NCI-H510A treated with DMSO at 0.1 percent for 48 hours (cell line): ENCODE measurements at regions not wholly inside any gene's neighbourhood (a gene's known extent, or its start where the extent isn't known, plus 50 kb on each side); places are given as distances from the start of the nearest gene placed in this dataset.
"Not testable (repeated sequence)": the region's sequence is repeated elsewhere in the genome, so short reads cannot be mapped to it uniquely, and the experiment has no call there.

ENCODE experiments used
- DNase-seq: peaks from one replicate; lab custom pipeline; 2025; lab: John Stamatoyannopoulos, UW

DNA sequence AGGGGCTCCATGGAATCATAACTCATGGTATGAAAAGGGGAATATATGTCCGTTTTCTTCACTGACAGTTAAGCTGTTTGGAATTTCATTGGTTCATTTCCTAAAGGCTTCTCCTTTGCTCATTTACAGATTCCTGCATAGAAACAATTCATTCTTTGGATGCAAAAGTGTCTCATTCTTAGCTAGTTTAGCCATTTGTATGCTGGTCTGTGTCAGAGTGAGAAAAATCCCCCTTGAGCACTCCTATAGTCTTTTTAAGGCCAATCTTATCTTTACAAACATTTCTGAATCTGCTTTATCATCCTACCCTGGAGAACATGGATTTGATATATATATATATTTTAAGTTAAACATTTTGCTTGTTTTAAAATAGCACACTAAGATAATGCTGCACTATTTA lies 1260.9 kb upstream of the NRXN1 start:
- DNase-seq: no peak

DNA sequence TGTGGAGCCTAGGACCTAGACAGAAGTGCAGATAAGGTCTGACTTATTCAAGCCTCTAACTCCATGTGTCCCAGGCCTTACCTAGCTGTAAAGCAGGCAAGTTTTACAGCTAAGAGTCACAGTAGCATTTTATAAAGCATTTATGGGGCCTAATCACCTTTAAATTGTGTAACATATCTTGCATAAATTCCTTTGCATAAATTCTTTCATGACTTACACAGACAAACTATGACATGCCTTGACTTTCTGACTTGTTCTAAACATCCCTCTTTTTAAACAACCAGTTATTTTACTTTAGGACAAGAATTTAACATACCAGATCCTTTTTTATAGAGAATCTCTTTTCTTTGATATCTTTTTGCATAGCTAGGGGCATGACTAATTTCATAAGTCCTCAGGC lies 1257.8 kb upstream of the NRXN1 start:
- DNase-seq: no peak

GRCh38 chr2:52288596-52288995 lies 1256.7 kb upstream of the NRXN1 start:
- no peak for DNase-seq

- DNase-seq: no peak
Observed at GRCh38 chr2:52269696-52270485, 1238.0 kb upstream of the NRXN1 start.

DNA sequence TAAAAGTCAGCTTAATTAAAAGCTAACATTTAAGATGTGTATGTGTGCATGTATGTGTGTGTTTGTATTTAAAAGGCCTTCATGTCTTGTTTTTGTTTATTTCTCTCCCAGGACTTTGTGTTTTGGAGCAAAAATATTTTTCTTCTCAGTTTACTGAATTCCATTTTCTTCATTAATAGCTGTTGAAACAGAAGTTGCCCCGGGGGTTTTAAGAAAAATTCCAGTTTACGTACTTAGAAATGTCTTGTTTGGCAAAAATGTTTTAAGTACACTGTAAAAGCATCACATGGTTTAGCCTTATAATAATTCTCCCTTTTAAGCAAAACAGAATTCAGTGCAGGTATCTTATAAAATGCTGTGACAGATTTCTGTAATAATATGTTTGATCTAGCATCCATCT lies 1233.0 kb upstream of the NRXN1 start:
- no peak for DNase-seq

GRCh38 chr2:52264488-52264887 lies 1232.6 kb upstream of the NRXN1 start:
- DNase-seq: peak; percentile 54

DNA sequence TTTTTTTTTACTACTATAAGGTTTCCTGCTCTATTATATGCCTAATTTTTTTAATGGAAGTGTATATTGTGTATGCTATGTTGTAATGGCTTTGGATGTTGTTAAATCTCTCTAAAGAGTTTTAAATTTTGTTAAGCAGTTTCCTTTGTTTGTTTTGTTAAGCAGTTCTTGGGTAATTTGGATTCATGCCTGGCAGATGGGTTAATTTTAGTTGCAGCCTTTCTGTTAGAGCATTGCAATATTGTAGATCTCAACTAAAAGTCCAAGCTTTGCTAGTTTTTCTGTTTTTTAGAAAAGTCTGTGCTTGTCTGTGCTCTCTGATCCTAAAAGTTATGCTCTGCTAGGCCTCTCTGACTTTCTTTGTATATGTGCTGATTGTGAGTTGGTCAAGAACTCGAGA lies 1229.0 kb upstream of the NRXN1 start:
- DNase-seq: no peak

DNA sequence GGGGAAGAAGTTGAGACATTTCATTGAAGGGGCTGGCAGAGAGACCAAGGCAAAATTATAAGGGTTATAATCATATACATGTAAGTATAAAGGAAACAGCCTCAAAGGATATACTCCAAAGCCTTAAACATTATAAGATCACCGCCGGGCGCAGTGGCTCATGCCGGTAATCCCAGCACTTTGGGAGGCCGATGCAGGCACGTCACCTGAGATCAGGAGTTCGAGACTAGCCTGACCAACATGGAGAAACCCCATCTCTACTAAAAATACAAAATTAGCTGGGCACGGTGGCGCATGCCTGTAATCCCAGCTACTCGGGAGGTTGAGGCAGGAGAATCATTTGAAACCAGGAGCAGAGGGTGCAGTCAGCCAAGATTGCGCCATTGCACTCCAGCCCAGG lies 1227.0 kb upstream of the NRXN1 start:
- DNase-seq: not testable (repeated sequence)

DNA sequence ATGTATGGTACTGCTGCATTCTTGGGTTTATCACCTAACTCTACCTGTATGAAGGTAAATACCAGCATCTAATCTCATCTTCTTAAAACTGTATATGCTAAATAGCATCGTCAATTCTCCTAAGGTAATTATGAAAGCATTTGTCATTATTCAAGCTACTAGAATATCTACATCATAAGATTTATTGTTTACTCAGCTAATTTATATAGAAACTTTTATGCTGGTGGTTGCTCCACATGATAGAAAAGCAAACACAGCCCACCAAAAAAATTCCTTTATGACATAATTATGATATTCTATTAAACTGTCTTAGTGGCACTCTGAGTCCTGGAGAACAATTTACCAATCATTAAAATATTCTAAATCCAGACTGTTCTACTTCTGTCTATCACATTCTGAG lies 1226.1 kb upstream of the NRXN1 start:
- no peak for DNase-seq

- no peak for DNase-seq
Observed at GRCh38 chr2:52253416-52253980, 1221.6 kb upstream of the NRXN1 start.

DNA sequence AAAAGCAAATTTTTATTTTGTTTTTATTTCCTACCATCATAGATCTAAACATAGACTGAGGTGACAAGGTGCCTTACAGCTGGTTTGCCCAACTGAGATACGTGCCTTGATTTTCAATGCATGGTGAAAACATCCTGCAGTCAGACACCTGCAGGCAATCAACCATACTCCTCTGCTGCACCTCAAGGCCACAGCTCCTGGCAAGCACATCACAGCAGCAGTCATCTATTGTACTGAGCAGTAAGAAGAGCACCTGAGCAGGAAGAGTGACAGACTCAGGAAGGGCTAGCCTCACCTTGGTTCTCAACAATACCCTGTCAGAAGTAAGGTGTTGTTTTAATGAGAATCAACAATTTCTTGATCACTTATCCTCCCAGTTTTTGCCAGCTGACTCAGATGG lies 1206.8 kb upstream of the NRXN1 start:
- no peak for DNase-seq

DNA sequence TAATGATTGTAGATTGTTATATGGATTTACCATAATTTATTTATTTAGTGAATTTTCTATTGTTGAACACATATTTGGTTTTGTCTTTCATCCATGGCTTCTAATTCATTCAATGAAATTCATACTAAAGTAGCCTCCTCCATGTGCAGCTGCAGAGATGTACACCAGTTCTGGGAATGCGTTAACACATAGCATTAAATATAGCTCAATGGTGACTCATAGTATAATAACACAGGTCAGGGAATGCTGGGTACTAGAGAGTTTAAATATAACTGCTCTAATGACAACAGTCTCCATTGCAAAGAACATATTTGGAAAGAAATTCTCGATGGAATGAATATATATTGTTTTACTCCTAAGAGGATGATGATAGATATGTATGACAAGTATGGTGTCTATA lies 1190.2 kb upstream of the NRXN1 start:
- DNase-seq: no peak

GRCh38 chr2:52220393-52220792 lies 1188.5 kb upstream of the NRXN1 start:
- DNase-seq: peak; percentile 91

GRCh38 chr2:52210611-52211010 lies 1178.7 kb upstream of the NRXN1 start:
- DNase-seq: no peak

GRCh38 chr2:52210161-52210560 lies 1178.2 kb upstream of the NRXN1 start:
- no peak for DNase-seq

DNA sequence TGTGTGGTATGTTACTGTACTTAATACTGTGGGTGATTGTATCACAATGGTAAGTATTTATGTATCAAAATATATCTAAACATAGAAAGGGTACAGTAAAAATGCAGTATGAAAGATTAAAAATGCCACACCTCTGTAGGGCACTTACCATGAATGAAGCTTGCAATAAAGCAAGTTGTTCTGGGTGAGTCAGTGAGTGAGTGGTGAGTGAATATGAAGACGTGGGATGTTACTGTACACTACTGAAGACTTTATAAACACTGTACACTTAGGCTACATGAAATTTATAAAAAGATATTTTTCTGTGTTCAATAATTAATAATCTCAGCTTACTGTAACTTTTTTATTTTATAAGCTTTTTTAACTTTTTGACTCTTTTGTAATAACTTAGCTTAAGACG lies 1162.4 kb upstream of the NRXN1 start:
- DNase-seq: no peak

- no peak for DNase-seq
Observed at GRCh38 chr2:52193804-52194203, 1161.9 kb upstream of the NRXN1 start.

GRCh38 chr2:52192656-52193055 lies 1160.7 kb upstream of the NRXN1 start:
- DNase-seq: no peak

GRCh38 chr2:52181080-52181479 lies 1149.1 kb upstream of the NRXN1 start:
- no peak for DNase-seq

DNA sequence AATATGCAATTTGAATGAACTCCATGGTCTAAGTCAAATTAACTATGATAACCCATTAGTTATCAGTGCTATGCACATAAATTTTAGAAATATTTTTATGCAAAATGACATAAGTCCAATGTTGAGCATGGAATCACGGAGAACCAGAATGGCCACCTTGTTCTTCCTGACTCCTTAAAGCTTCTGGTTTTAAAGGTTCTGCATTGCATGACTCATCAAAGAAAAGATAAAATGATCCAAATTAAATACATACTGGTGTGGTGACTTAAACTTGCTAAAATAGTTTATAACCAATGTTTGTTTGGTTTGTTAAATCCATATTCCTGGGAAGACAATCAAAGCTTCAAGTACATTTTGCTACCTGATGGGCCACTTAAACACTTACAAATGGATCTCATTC lies 1146.9 kb upstream of the NRXN1 start:
- no peak for DNase-seq

GRCh38 chr2:52145005-52145404 lies 1113.1 kb upstream of the NRXN1 start:
- DNase-seq: no peak

DNA sequence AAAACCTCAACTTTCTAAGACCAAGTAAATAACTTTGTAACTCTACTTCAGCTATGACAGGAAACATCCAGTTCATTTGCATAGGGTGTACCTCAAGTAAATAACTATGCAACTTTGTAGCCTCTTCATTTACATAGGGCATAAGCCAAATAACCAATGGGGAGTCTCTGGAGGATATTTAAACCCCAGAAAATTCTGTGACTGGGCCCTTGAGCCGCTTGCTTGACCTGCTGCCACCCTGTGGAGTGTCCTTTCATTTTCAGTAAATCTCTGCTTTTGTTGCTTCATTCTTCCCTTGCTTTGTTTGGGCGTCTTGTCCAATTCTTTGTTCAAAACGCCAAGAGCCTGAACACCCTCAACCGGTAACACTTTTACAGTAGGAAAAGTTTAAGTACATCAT lies 1112.7 kb upstream of the NRXN1 start:
- no peak for DNase-seq

DNA sequence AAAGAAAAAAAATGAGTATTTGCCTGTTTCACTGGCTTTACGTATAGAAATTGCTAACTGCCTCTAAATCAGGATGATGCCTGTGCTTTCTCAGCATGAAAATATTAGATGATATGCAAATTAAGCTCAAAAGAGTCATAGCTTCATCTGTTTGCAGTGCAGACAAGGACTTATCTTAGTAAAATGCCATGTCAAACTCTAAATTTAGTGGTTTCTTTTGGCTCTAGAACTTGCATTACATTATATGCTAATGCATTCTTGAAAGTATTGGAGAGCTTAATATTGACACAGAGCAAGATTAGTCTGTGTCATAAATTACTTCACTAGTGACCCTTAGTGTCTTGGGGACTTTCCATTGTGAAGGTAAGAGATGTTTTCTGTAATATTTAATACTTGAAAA lies 1109.1 kb upstream of the NRXN1 start:
- no peak for DNase-seq

- no peak for DNase-seq
Observed at GRCh38 chr2:52139241-52139640, 1107.3 kb upstream of the NRXN1 start.
